HEK293 (cell line): ENCODE measurements at regions not wholly inside any gene's neighbourhood (a gene's known extent, or its start where the extent isn't known, plus 50 kb on each side); places are given as distances from the start of the nearest gene placed in this dataset.
"Not testable (repeated sequence)": the region's sequence is repeated elsewhere in the genome, so short reads cannot be mapped to it uniquely, and the experiment has no call there.

Source experiments
- CTCF ChIA-PET: fragments of 350-600 bp; formaldehyde crosslinking; extraction: SDS; loops from one replicate; lab custom pipeline; 2021; ENCODE audit warnings: antibody characterized with exemption; lab: Yijun Ruan, JAX
- POLR2A ChIA-PET: fragments of 300-600 bp; formaldehyde crosslinking; extraction: SDS; loops from one replicate; lab custom pipeline; 2020; ENCODE audit warnings: antibody characterized with exemption, inconsistent platforms; lab: Yijun Ruan, JAX
- H3K27ac ChIP-seq: fragments of 200-500 bp; sonication (Bioruptor generic); 2 replicates; pipeline ENCODE4 v1.5.1; 2014; ENCODE audit warnings: low read depth, low read length, control low read depth, inconsistent platforms; ENCODE audit errors: extremely low read depth
- H3K36me3 ChIP-seq, 2 experiments: fragments of 200-500 bp in 1 of 2; sonication (Bioruptor generic) in 1 of 2; 1 replicate in 1 of 2; 2 replicates in 1 of 2; pipeline ENCODE4 v1.5.1; 2014 to 2017; ENCODE audit warnings: inconsistent platforms in 2 of 2, low read length in 2 of 2; ENCODE audit not compliant: control insufficient read depth in 2 of 2, insufficient read depth in 1 of 2
- H3K4me1 ChIP-seq: fragments of 200-500 bp; sonication (Bioruptor generic); 2 replicates; pipeline ENCODE4 v1.5.1; 2014; ENCODE audit warnings: mild to moderate bottlenecking, low read length, inconsistent platforms; ENCODE audit not compliant: control insufficient read depth, insufficient read depth
- H3K4me3 ChIP-seq: 2 replicates; pipeline ENCODE4 v1.5.1; 2011; ENCODE audit warnings: low read depth, mild to moderate bottlenecking, control low read depth, low read length, moderate library complexity
- H3K9me3 ChIP-seq: fragments of 200-500 bp; sonication (Bioruptor generic); 2 replicates; pipeline ENCODE4 v1.5.1; 2014; ENCODE audit warnings: low read depth, low read length, inconsistent platforms; ENCODE audit not compliant: control insufficient read depth, insufficient read depth
- GLIS1 ChIP-seq: fragments of 450-650 bp; formaldehyde crosslinking; IDR thresholded peaks from 2 replicates; pipeline ENCODE4 v1.5.1; 2016; ENCODE audit warnings: missing biosample characterization, missing genetic modification characterization
- HIC1 ChIP-seq: fragments of 450-650 bp; formaldehyde crosslinking; IDR thresholded peaks from 2 replicates; pipeline ENCODE4 v1.5.1; 2016; ENCODE audit warnings: missing biosample characterization, missing genetic modification characterization
- IKZF3 ChIP-seq: fragments of 450-650 bp; IDR thresholded peaks from 2 replicates; pipeline ENCODE4 v1.5.0; 2018; ENCODE audit warnings: missing biosample characterization, mild to moderate bottlenecking, missing genetic modification characterization, moderate library complexity
- KLF1 ChIP-seq: fragments of 450-650 bp; formaldehyde crosslinking; IDR thresholded peaks from 2 replicates; pipeline ENCODE4 v1.5.1; 2016; ENCODE audit warnings: missing biosample characterization, missing genetic modification characterization
- KLF10 ChIP-seq: fragments of 450-650 bp; IDR thresholded peaks from 2 replicates; pipeline ENCODE4 v1.5.1; 2018; ENCODE audit warnings: missing biosample characterization, mild to moderate bottlenecking, missing genetic modification characterization
- KLF8 ChIP-seq: fragments of 450-650 bp; formaldehyde crosslinking; IDR thresholded peaks from 2 replicates; pipeline ENCODE4 v1.5.1; 2016; ENCODE audit warnings: missing biosample characterization, missing genetic modification characterization
- KLF9 ChIP-seq: fragments of 450-650 bp; formaldehyde crosslinking; IDR thresholded peaks from 2 replicates; pipeline ENCODE4 v1.5.1; 2016; ENCODE audit warnings: missing biosample characterization, missing genetic modification characterization, low read depth
- MYNN ChIP-seq: fragments of 450-650 bp; formaldehyde crosslinking; IDR thresholded peaks from 2 replicates; pipeline ENCODE4 v1.5.1; 2016; ENCODE audit warnings: missing biosample characterization, missing genetic modification characterization, borderline replicate concordance
- SP2 ChIP-seq: fragments of 450-650 bp; formaldehyde crosslinking; IDR thresholded peaks from 2 replicates; pipeline ENCODE4 v1.5.1; 2016; ENCODE audit warnings: missing biosample characterization, missing genetic modification characterization
- ZBTB20 ChIP-seq: fragments of 450-650 bp; formaldehyde crosslinking; IDR thresholded peaks from 2 replicates; pipeline ENCODE4 v1.5.1; 2016; ENCODE audit warnings: missing biosample characterization, missing genetic modification characterization
- ZFHX2 ChIP-seq: fragments of 450-650 bp; formaldehyde crosslinking; conservative IDR thresholded peaks from 2 replicates; pipeline ENCODE4 v1.5.1; 2016; ENCODE audit warnings: missing biosample characterization, missing genetic modification characterization
- ZFP3 ChIP-seq: fragments of 450-650 bp; formaldehyde crosslinking; IDR thresholded peaks from 2 replicates; pipeline ENCODE4 v1.5.1; 2016; ENCODE audit warnings: low read depth, missing biosample characterization, missing genetic modification characterization
- ZNF335 ChIP-seq: fragments of 450-650 bp; formaldehyde crosslinking; conservative IDR thresholded peaks from 2 replicates; pipeline ENCODE4 v1.5.1; 2016; ENCODE audit warnings: missing biosample characterization, missing genetic modification characterization
- ZNF366 ChIP-seq: fragments of 450-650 bp; formaldehyde crosslinking; conservative IDR thresholded peaks from 2 replicates; pipeline ENCODE4 v1.5.1; 2016; ENCODE audit warnings: missing biosample characterization, missing genetic modification characterization
- ZNF548 ChIP-seq: fragments of 450-650 bp; formaldehyde crosslinking; IDR thresholded peaks from 2 replicates; pipeline ENCODE4 v1.5.1; 2016; ENCODE audit warnings: missing biosample characterization, missing genetic modification characterization
- TF ChIP-seq, protein P1 (sequence below): fragments of 450-650 bp; formaldehyde crosslinking; IDR thresholded peaks from 2 replicates; pipeline ENCODE4 v1.5.1; 2016; ENCODE audit warnings: missing biosample characterization, missing genetic modification characterization
- TF ChIP-seq, protein P2 (sequence below): fragments of 450-650 bp; formaldehyde crosslinking; optimal IDR thresholded peaks from 2 replicates; pipeline ENCODE3; 2016; ENCODE audit warnings: missing biosample characterization, mild to moderate bottlenecking, missing genetic modification characterization
- TF ChIP-seq, protein P3 (sequence below): fragments of 450-650 bp; formaldehyde crosslinking; IDR thresholded peaks from 2 replicates; pipeline ENCODE4 v1.5.1; 2016; ENCODE audit warnings: missing biosample characterization, missing genetic modification characterization

- peak; percentile 53; the same call in 1 of the 2 replicates for TF ChIP-seq KLF9 (tag by site-specific recombination)
- TF ChIP-seq ZFHX2 (tag by site-specific recombination): peak; percentile 84
- TF ChIP-seq MYNN (tag by site-specific recombination): peak; percentile 80; the same call in 1 of the 2 replicates
- TF ChIP-seq, protein P1, sequence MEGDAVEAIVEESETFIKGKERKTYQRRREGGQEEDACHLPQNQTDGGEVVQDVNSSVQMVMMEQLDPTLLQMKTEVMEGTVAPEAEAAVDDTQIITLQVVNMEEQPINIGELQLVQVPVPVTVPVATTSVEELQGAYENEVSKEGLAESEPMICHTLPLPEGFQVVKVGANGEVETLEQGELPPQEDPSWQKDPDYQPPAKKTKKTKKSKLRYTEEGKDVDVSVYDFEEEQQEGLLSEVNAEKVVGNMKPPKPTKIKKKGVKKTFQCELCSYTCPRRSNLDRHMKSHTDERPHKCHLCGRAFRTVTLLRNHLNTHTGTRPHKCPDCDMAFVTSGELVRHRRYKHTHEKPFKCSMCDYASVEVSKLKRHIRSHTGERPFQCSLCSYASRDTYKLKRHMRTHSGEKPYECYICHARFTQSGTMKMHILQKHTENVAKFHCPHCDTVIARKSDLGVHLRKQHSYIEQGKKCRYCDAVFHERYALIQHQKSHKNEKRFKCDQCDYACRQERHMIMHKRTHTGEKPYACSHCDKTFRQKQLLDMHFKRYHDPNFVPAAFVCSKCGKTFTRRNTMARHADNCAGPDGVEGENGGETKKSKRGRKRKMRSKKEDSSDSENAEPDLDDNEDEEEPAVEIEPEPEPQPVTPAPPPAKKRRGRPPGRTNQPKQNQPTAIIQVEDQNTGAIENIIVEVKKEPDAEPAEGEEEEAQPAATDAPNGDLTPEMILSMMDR (tag by site-specific recombination): 0 out of 2 replicates have a peak, but pooled peaks have one; percentile 4
- TF ChIP-seq HIC1: peak; percentile 76; the same call in 1 of the 2 replicates
- peak; percentile 50; the same call in 1 of the 2 replicates for TF ChIP-seq ZFP3 (tag by site-specific recombination)
- TF ChIP-seq IKZF3 (tag by site-specific recombination): peak; percentile 87
- TF ChIP-seq, protein P2, sequence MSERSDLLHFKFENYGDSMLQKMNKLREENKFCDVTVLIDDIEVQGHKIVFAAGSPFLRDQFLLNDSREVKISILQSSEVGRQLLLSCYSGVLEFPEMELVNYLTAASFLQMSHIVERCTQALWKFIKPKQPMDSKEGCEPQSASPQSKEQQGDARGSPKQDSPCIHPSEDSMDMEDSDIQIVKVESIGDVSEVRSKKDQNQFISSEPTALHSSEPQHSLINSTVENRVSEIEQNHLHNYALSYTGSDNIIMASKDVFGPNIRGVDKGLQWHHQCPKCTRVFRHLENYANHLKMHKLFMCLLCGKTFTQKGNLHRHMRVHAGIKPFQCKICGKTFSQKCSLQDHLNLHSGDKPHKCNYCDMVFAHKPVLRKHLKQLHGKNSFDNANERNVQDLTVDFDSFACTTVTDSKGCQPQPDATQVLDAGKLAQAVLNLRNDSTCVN (tag by site-specific recombination): peak; percentile 87
- TF ChIP-seq GLIS1 (tag by site-specific recombination): peak; percentile 48
- peak; percentile 54; the same call in 1 of the 2 replicates for TF ChIP-seq KLF10 (tag by site-specific recombination)
Observed at GRCh38 chr3:75434913-75435793, 229.0 kb upstream of the FRG2C start (continued).

GRCh38 chr3:75435794-75436400 lies 228.2 kb upstream of the FRG2C start:
- TF ChIP-seq ZNF335 (tag by site-specific recombination) (peak; percentile 39), ZNF548 (tag by site-specific recombination) (peak; percentile 50; the same call in 1 of the 2 replicates), KLF1 (0 out of 2 replicates have a peak, but pooled peaks have one; percentile 13), ZNF366 (tag by site-specific recombination) (peak; percentile 65), KLF8 (0 out of 2 replicates have a peak, but pooled peaks have one; percentile 8), ZBTB20 (peak; percentile 35; the same call in 1 of the 2 replicates), SP2 (tag by site-specific recombination) (peak; percentile 42)
- TF ChIP-seq, protein P3, sequence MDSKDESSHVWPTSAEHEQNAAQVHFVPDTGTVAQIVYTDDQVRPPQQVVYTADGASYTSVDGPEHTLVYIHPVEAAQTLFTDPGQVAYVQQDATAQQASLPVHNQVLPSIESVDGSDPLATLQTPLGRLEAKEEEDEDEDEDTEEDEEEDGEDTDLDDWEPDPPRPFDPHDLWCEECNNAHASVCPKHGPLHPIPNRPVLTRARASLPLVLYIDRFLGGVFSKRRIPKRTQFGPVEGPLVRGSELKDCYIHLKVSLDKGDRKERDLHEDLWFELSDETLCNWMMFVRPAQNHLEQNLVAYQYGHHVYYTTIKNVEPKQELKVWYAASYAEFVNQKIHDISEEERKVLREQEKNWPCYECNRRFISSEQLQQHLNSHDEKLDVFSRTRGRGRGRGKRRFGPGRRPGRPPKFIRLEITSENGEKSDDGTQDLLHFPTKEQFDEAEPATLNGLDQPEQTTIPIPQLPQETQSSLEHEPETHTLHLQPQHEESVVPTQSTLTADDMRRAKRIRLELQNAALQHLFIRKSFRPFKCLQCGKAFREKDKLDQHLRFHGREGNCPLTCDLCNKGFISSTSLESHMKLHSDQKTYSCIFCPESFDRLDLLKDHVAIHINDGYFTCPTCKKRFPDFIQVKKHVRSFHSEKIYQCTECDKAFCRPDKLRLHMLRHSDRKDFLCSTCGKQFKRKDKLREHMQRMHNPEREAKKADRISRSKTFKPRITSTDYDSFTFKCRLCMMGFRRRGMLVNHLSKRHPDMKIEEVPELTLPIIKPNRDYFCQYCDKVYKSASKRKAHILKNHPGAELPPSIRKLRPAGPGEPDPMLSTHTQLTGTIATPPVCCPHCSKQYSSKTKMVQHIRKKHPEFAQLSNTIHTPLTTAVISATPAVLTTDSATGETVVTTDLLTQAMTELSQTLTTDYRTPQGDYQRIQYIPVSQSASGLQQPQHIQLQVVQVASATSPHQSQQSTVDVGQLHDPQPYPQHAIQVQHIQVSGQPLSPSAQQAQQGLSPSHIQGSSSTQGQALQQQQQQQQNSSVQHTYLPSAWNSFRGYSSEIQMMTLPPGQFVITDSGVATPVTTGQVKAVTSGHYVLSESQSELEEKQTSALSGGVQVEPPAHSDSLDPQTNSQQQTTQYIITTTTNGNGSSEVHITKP (tag by site-specific recombination): 0 out of 2 replicates have a peak, but pooled peaks have one; percentile 26
- TF ChIP-seq, protein P2 (tag by site-specific recombination): peak; percentile 37
- H3K9me3 ChIP-seq, H3K4me1 ChIP-seq, CTCF ChIA-PET, H3K36me3 ChIP-seq: not testable (repeated sequence)
- POLR2A ChIA-PET: interaction anchor here (0.7 kb wide), 1 partner anchor 17 kb away, joined by 3 read pairs; no protein-coding TSS in a partner anchor
- peak overlapping the region; percentile 43 for H3K4me3 ChIP-seq
- peak overlapping the region; percentile 60; the same call in 1 of the 2 replicates for H3K27ac ChIP-seq

GRCh38 chr3:75440986-75441385 lies 223.1 kb upstream of the FRG2C start:
- H3K36me3 ChIP-seq, H3K4me1 ChIP-seq, H3K9me3 ChIP-seq, H3K4me3 ChIP-seq, POLR2A ChIA-PET, CTCF ChIA-PET, H3K27ac ChIP-seq: not testable (repeated sequence)
